RWPE1 (cell line): ENCODE measurements at regions not wholly inside any gene's neighbourhood (a gene's known extent, or its start where the extent isn't known, plus 50 kb on each side); places are given as distances from the start of the nearest gene placed in this dataset.

Experiments
- CTCF ChIA-PET: fragments of 350-600 bp; sonication (Branson Sonifier 250); formaldehyde crosslinking; extraction: SDS; loops from one replicate; lab custom pipeline; 2021; lab: Yijun Ruan, JAX
- POLR2A ChIA-PET: fragments of 400-600 bp; formaldehyde crosslinking; extraction: SDS; loops from one replicate; lab custom pipeline; 2020; ENCODE audit warnings: antibody characterized with exemption; ENCODE audit not compliant: low non-redundant PET; lab: Yijun Ruan, JAX
- DNase-seq: peaks from one replicate; pipeline ENCODE4 v3.0.0; 2012; ENCODE audit warnings: low spot score
- H3K27ac ChIP-seq: fragments of 450-650 bp; 2 replicates; pipeline ENCODE4 v1.5.1; 2017
- CTCF ChIP-seq: fragments of 450-650 bp; conservative IDR thresholded peaks from 2 replicates; pipeline ENCODE4 v1.5.1; 2017; ENCODE audit warnings: low read depth, mild to moderate bottlenecking

DNA sequence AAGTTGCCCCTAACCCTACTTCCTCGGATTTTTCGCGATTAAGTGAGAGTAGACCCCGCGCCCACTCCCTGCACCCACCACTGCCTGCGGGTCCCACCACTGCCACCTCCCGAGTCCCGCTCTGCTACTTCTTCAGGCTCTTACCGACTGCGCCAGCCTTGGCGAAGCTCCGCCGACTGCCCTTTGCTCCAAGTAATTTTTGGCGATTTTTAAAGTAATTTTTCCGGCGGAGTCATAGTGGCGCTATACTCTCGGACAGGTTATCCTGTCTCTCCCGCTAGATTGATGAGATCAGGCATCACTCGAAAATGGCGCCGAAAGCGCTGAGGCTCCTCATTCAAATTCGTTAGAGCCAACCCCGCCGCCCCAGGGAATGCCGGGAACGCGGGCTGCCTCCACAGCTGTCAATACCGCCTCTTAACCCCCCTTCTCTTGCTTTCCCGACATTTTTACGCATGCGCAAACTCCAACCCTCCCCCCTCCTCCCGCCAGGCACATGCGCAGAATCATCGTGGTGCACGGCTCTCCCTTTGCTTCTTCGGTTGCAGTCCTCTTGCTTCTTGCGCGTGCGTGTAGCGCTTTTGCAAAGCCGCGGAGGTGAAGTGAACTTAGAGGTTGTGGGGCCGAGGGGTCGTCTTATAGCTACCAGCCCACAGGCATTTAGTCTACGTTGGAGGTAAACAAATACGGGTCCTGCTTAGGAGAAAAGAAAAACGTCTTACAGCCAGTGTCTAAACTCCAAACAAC, 66.6 kb downstream of the KCNRG start:
- ChIA-PET POLR2A (interaction anchor here (0.6 to 1.0 kb wide), 4 partner anchors 42 to 85 kb away, joined by 3 to 5 read pairs (median 4); partner anchors contain the start of gene TRIM13), CTCF (interaction anchor here (0.6 to 1.0 kb wide), 4 partner anchors 11 to 1920 kb away, joined by 3 read pairs; no protein-coding TSS in a partner anchor)
- TF ChIP-seq CTCF: peak; percentile 18; the same call in 1 of the 2 replicates
- H3K27ac ChIP-seq: peak overlapping the region; percentile 99
- DNase-seq: peak; percentile 99

- CTCF ChIA-PET: interaction anchor here (0.6 kb wide), 3 partner anchors 45 to 93 kb away, joined by 3 read pairs; no protein-coding TSS in a partner anchor
- TF ChIP-seq CTCF: no peak
- peak; percentile 70 for DNase-seq
- peak overlapping the region; percentile 99 for H3K27ac ChIP-seq
- POLR2A ChIA-PET: interaction anchor here (0.7 to 1.0 kb wide), 4 partner anchors 41 to 1670 kb away, joined by 3 to 4 read pairs (median 3); partner anchors contain the start of gene TRIM13
Measured at GRCh38 chr13:50082426-50083281, 67.4 kb downstream of the KCNRG start.

GRCh38 chr13:50085063-50085462, 69.8 kb downstream of the KCNRG start:
- no peak for DNase-seq
- H3K27ac ChIP-seq: no peak overlapping the region
- TF ChIP-seq CTCF: peak; percentile 61
- POLR2A ChIA-PET: no interaction called here
- CTCF ChIA-PET: interaction anchor here (0.6 to 1.3 kb wide), 14 partner anchors 10 to 1644 kb away, joined by 3 to 4 read pairs (median 3); no protein-coding TSS in a partner anchor

- CTCF ChIA-PET: interaction anchor here (0.6 to 0.9 kb wide), 2 partner anchors 12 to 42 kb away, joined by 3 read pairs; no protein-coding TSS in a partner anchor
- H3K27ac ChIP-seq: no peak overlapping the region
- no peak for TF ChIP-seq CTCF
- no peak for DNase-seq
- POLR2A ChIA-PET: no interaction called here
Measured at GRCh38 chr13:50089633-50090032, 74.4 kb downstream of the KCNRG start.

- H3K27ac ChIP-seq: no peak overlapping the region
- TF ChIP-seq CTCF: no peak
- no peak for DNase-seq
- ChIA-PET POLR2A (no interaction called here), CTCF (interaction anchor here (0.9 kb wide), 1 partner anchor 12 kb away, joined by 3 read pairs; no protein-coding TSS in a partner anchor)
Measured at GRCh38 chr13:50090211-50090610, 75.0 kb downstream of the KCNRG start.

- no peak for TF ChIP-seq CTCF
- ChIA-PET POLR2A (no interaction called here), CTCF (interaction anchor here (0.7 to 1.0 kb wide), 2 partner anchors 10 to 11 kb away, joined by 3 read pairs; no protein-coding TSS in a partner anchor)
- DNase-seq: no peak
- H3K27ac ChIP-seq: no peak overlapping the region
Measured at GRCh38 chr13:50094615-50095293, 79.5 kb downstream of the KCNRG start.
